H9 (cell line): ENCODE measurements at regions not wholly inside any gene's neighbourhood (a gene's known extent, or its start where the extent isn't known, plus 50 kb on each side); places are given as distances from the start of the nearest gene placed in this dataset.
"Not testable (repeated sequence)": the region's sequence is repeated elsewhere in the genome, so short reads cannot be mapped to it uniquely, and the experiment has no call there.

Experiments
- DNase-seq: peaks from one replicate; pipeline ENCODE4 v3.0.0-alpha.2; 2017
- H2AFZ ChIP-seq: one replicate; pipeline ENCODE4 v1.6.1; 2013; ENCODE audit warnings: mild to moderate bottlenecking, low read length, control low read depth, moderate library complexity
- H2AK5ac ChIP-seq: 2 replicates; pipeline ENCODE4 v1.6.1; 2013; ENCODE audit warnings: low read length, control low read depth, mixed read lengths; ENCODE audit not compliant: insufficient read length
- H2BK120ac ChIP-seq: one replicate; pipeline ENCODE4 v1.6.1; 2013; ENCODE audit warnings: low read depth, mild to moderate bottlenecking, low read length, control low read depth, inconsistent platforms; ENCODE audit not compliant: poor library complexity, severe bottlenecking
- H2BK12ac ChIP-seq: 2 replicates; pipeline ENCODE4 v1.6.1; 2013; ENCODE audit warnings: low read length, control low read depth, mixed read lengths, low read depth; ENCODE audit not compliant: insufficient read length
- H2BK15ac ChIP-seq: 2 replicates; pipeline ENCODE4 v1.6.1; 2013; ENCODE audit warnings: low read depth, low read length, control low read depth
- H2BK20ac ChIP-seq: one replicate; pipeline ENCODE4 v1.6.1; 2013; ENCODE audit warnings: low read depth, mild to moderate bottlenecking, low read length, control low read depth, inconsistent platforms; ENCODE audit not compliant: poor library complexity, severe bottlenecking
- H2BK5ac ChIP-seq: 2 replicates; pipeline ENCODE4 v1.6.1; 2013; ENCODE audit warnings: low read length, control low read depth, mixed read lengths; ENCODE audit not compliant: insufficient read length
- H3K14ac ChIP-seq: 2 replicates; pipeline ENCODE4 v1.6.1; 2013; ENCODE audit warnings: low read length, control low read depth; ENCODE audit not compliant: insufficient read depth
- H3K18ac ChIP-seq: 2 replicates; pipeline ENCODE4 v1.6.1; 2013; ENCODE audit warnings: low read depth, mild to moderate bottlenecking, mixed read lengths, low read length, control low read depth; ENCODE audit not compliant: insufficient read length
- H3K23ac ChIP-seq: 2 replicates; pipeline ENCODE4 v1.6.1; 2013; ENCODE audit warnings: low read length, control low read depth, mixed read lengths, low read depth; ENCODE audit not compliant: insufficient read length
- H3K23me2 ChIP-seq: 2 replicates; pipeline ENCODE4 v1.6.1; 2013; ENCODE audit warnings: low read depth, mild to moderate bottlenecking, mixed read lengths, low read length, control low read depth; ENCODE audit not compliant: insufficient read length, poor library complexity, severe bottlenecking
- H3K27ac ChIP-seq: 2 replicates; pipeline ENCODE4 v1.5.1; 2013; ENCODE audit warnings: low read length, control low read depth, mixed read lengths, low read depth; ENCODE audit not compliant: insufficient read length
- H3K27me3 ChIP-seq: 2 replicates; pipeline ENCODE4 v1.6.1; 2013; ENCODE audit warnings: low read length, control low read depth, inconsistent platforms; ENCODE audit not compliant: insufficient read depth
- H3K4ac ChIP-seq: 2 replicates; pipeline ENCODE4 v1.6.1; 2013; ENCODE audit warnings: low read depth, mild to moderate bottlenecking, control low read depth, inconsistent platforms, low read length, moderate library complexity
- H3K4me1 ChIP-seq: 2 replicates; pipeline ENCODE4 v1.6.1; 2013; ENCODE audit warnings: low read length, control low read depth, inconsistent platforms; ENCODE audit not compliant: insufficient read depth
- H3K4me2 ChIP-seq: 2 replicates; pipeline ENCODE4 v1.6.1; 2013; ENCODE audit warnings: low read length, control low read depth, mixed read lengths; ENCODE audit not compliant: insufficient read length, insufficient read depth
- H3K56ac ChIP-seq: 2 replicates; pipeline ENCODE4 v1.6.1; 2013; ENCODE audit warnings: low read depth, mild to moderate bottlenecking, mixed read lengths, low read length, control low read depth; ENCODE audit not compliant: insufficient read length
- H3K79me1 ChIP-seq: 2 replicates; pipeline ENCODE4 v1.6.1; 2013; ENCODE audit warnings: low read depth, mild to moderate bottlenecking, moderate library complexity, low read length, control low read depth, inconsistent platforms; ENCODE audit not compliant: insufficient read depth, poor library complexity, severe bottlenecking
- H3K79me2 ChIP-seq: 2 replicates; pipeline ENCODE4 v1.6.1; 2013; ENCODE audit warnings: low read length, control low read depth, inconsistent platforms; ENCODE audit not compliant: insufficient read depth
- H3K9ac ChIP-seq: 2 replicates; pipeline ENCODE4 v1.6.1; 2013; ENCODE audit warnings: low read length, control low read depth, mixed read lengths; ENCODE audit not compliant: insufficient read length; ENCODE audit errors: extremely low read depth
- H3K9me3 ChIP-seq: one replicate; pipeline ENCODE4 v1.6.1; 2013; ENCODE audit warnings: low read depth, low read length, inconsistent platforms; ENCODE audit not compliant: control insufficient read depth
- H3T11ph ChIP-seq: one replicate; pipeline ENCODE4 v1.6.1; 2013; ENCODE audit warnings: mild to moderate bottlenecking, low read length, control low read depth, inconsistent platforms
- H4K20me1 ChIP-seq: one replicate; pipeline ENCODE4 v1.6.1; 2013; ENCODE audit not compliant: control insufficient read depth, insufficient read length, insufficient read depth
- H4K5ac ChIP-seq: 2 replicates; pipeline ENCODE4 v1.6.1; 2013; ENCODE audit warnings: low read depth, mild to moderate bottlenecking, mixed read lengths, low read length, control low read depth; ENCODE audit not compliant: insufficient read length
- H4K8ac ChIP-seq: replicated peaks from 2 replicates; pipeline ENCODE4 v1.6.1; 2013; ENCODE audit warnings: low read length, control low read depth, mixed read lengths, low read depth; ENCODE audit not compliant: insufficient read length
- H4K91ac ChIP-seq: 2 replicates; pipeline ENCODE4 v1.6.1; 2013; ENCODE audit warnings: low read depth, mild to moderate bottlenecking, moderate library complexity, mixed read lengths, low read length, control low read depth; ENCODE audit not compliant: insufficient read length
- H3K27ac Mint-ChIP-seq, 3 experiments: 2 replicates in 2 of 3; 3 replicates in 1 of 3; pipeline ENCODE4 v1.8.0; 2020 to 2021; ENCODE audit warnings: mixed read lengths in 3 of 3, mild to moderate bottlenecking in 1 of 3, moderate library complexity in 1 of 3
- H3K27me3 Mint-ChIP-seq: 2 replicates; pipeline ENCODE4 v1.8.0; 2021; ENCODE audit warnings: low read depth, mild to moderate bottlenecking, moderate library complexity, mixed read lengths
- H3K36me3 Mint-ChIP-seq, 3 experiments: 2 replicates in 2 of 3; 3 replicates in 1 of 3; pipeline ENCODE4 v1.8.0; 2020 to 2021; ENCODE audit warnings: low read depth in 3 of 3, mixed read lengths in 3 of 3; ENCODE audit not compliant: insufficient read depth in 1 of 3
- H3K4me1 Mint-ChIP-seq, 2 experiments: 2 replicates each; pipeline ENCODE4 v1.8.0; 2020; ENCODE audit warnings: mixed read lengths in 2 of 2
- H3K4me3 Mint-ChIP-seq, 2 experiments: 2 replicates in 1 of 2; 3 replicates in 1 of 2; pipeline ENCODE4 v1.8.0; 2020 to 2021; ENCODE audit warnings: mild to moderate bottlenecking in 2 of 2, mixed read lengths in 2 of 2, moderate library complexity in 1 of 2
- H3K9me3 Mint-ChIP-seq, 2 experiments: 2 replicates in 1 of 2; 3 replicates in 1 of 2; pipeline ENCODE4 v1.8.0; 2020; ENCODE audit warnings: mild to moderate bottlenecking in 2 of 2, mixed read lengths in 2 of 2, moderate library complexity in 1 of 2
- WGBS: extraction: QIAGEN DNeasy Blood & Tissue Kit; methylation state at CpG from one replicate; pipeline ENCODE4 v1.1.7; 2013; ENCODE audit warnings: missing lambda C conversion rate, low lambda C conversion rate, mixed read lengths; ENCODE audit not compliant: insufficient read length; ENCODE audit errors: extremely low coverage; 5-methylcytosine and 5-hydroxymethylcytosine counted together

DNA sequence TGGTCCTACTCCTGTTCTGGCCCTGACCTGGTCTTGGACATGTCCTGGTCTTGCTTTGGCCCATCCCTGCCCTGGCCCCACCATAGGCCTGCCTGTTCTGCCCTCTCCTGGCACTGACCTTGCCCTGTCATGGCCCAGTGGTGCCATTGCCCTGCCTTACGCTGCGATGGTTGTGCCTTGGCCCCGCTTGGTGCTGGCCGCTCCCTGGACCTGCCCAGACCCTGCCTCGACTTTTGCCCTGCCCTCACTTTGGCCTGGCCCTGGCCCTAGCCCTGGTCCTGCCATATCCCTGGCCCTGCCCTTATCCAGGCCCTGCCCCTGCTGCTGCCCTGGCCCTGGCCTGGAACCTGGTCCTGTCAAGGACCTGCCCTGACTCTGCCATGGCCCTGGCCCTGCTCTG lies 643.1 kb downstream of the ZNF37A start:
- no CpG with 5 or more reads among the region's 5 CpGs for WGBS
- H2BK15ac ChIP-seq, H2BK5ac ChIP-seq, H2AFZ ChIP-seq, H2BK12ac ChIP-seq, H3K9ac ChIP-seq, H3K18ac ChIP-seq, H3K56ac ChIP-seq, DNase-seq, H3K79me1 ChIP-seq, H4K5ac ChIP-seq, H2BK20ac ChIP-seq, H4K20me1 ChIP-seq, H3T11ph ChIP-seq, H3K36me3 Mint-ChIP-seq, H4K91ac ChIP-seq, H2AK5ac ChIP-seq, H4K8ac ChIP-seq, H3K4me2 ChIP-seq, H3K4me3 Mint-ChIP-seq, H3K27me3 ChIP-seq, H2BK120ac ChIP-seq, H3K23ac ChIP-seq, H3K27me3 Mint-ChIP-seq, H3K27ac Mint-ChIP-seq, H3K4me1 Mint-ChIP-seq, H3K23me2 ChIP-seq, H3K4ac ChIP-seq, H3K27ac ChIP-seq, H3K4me1 ChIP-seq, H3K79me2 ChIP-seq, H3K14ac ChIP-seq: not testable (repeated sequence)
- peaks cover 50% of the 10 kb centered on the region for H3K9me3 ChIP-seq
- H3K9me3 Mint-ChIP-seq, result peaks cover 68 to 71% of the 10 kb centered on the region in 2 experiments

DNA sequence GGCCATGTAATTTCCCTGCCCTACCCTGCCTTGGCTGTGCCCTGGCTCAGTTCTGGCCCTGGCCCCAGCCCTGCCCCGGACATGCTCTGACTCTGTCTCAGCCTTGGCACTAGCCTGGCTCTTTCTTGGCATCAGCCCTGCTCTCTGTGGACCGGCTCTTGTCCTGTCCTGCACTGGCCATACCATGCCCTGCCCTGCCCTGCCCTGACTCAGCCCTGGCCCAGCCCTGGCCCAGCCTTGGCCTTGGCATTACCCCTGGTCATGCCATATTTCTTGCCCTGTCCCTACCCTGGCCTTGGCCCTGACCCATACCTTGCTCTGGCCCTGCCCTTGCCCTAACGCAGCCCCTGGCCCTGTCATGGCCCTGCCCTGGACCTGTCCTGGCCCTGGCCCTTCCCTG lies 643.9 kb downstream of the ZNF37A start:
- H3K9me3 ChIP-seq, result peaks cover 55% of the 10 kb centered on the region
- WGBS, result no CpG with 5 or more reads among the region's 3 CpGs
- not testable (repeated sequence) for H3K4me1 Mint-ChIP-seq

More for the DNA sequence above, 643.9 kb downstream of the ZNF37A start:
- not testable (repeated sequence) for H3K4ac ChIP-seq, H3K27me3 ChIP-seq, H2BK20ac ChIP-seq, H4K91ac ChIP-seq, H3K9ac ChIP-seq, H3K27me3 Mint-ChIP-seq, H3K27ac ChIP-seq, H4K20me1 ChIP-seq, H3K4me2 ChIP-seq, H3K4me1 ChIP-seq, H2BK120ac ChIP-seq, H4K8ac ChIP-seq, H3K27ac Mint-ChIP-seq, H3K23ac ChIP-seq, H3K4me3 Mint-ChIP-seq, H3K56ac ChIP-seq, H3K18ac ChIP-seq, H2AFZ ChIP-seq, H3K79me1 ChIP-seq, DNase-seq, H3K79me2 ChIP-seq, H4K5ac ChIP-seq, H3K23me2 ChIP-seq, H2BK15ac ChIP-seq, H2BK12ac ChIP-seq, H3T11ph ChIP-seq, H2AK5ac ChIP-seq, H3K14ac ChIP-seq, H2BK5ac ChIP-seq
- H3K36me3 Mint-ChIP-seq, result peaks cover 0 to 15% (median 10%) of the 10 kb centered on the region in 3 experiments; a peak in 6 of 7 replicates
- peaks cover 75 to 78% of the 10 kb centered on the region in 2 experiments for H3K9me3 Mint-ChIP-seq
